Ishikawa (cell line): ENCODE measurements at regions not wholly inside any gene's neighbourhood (a gene's known extent, or its start where the extent isn't known, plus 50 kb on each side); places are given as distances from the start of the nearest gene placed in this dataset.

Source experiments
- CEBPB ChIP-seq: IDR thresholded peaks from 2 replicates; pipeline ENCODE4 v1.6.1; 2012
- EP300 ChIP-seq: IDR thresholded peaks from 2 replicates; pipeline ENCODE4 v1.6.1; 2012; ENCODE audit warnings: borderline replicate concordance
- MAX ChIP-seq: IDR thresholded peaks from 2 replicates; pipeline ENCODE4 v1.6.1; 2012
- TCF12 ChIP-seq: IDR thresholded peaks from 2 replicates; pipeline ENCODE4 v1.6.1; 2012; ENCODE audit warnings: low read depth
- USF1 ChIP-seq: IDR thresholded peaks from 2 replicates; pipeline ENCODE4 v1.6.1; 2012

- no peak for TF ChIP-seq EP300
- TF ChIP-seq CEBPB = no peak
- TF ChIP-seq MAX = no peak
- TF ChIP-seq TCF12 = no peak
- no peak for TF ChIP-seq USF1
Observed at GRCh38 chr9:78985084-78985738, 586.6 kb upstream of the TLE4 start.
